ENCODE measurements at regions not wholly inside any gene's neighbourhood (a gene's known extent, or its start where the extent isn't known, plus 50 kb on each side); places are given as distances from the start of the nearest gene placed in this dataset.
"Not testable (repeated sequence)": the region's sequence is repeated elsewhere in the genome, so short reads cannot be mapped to it uniquely, and the experiment has no call there.

DNA sequence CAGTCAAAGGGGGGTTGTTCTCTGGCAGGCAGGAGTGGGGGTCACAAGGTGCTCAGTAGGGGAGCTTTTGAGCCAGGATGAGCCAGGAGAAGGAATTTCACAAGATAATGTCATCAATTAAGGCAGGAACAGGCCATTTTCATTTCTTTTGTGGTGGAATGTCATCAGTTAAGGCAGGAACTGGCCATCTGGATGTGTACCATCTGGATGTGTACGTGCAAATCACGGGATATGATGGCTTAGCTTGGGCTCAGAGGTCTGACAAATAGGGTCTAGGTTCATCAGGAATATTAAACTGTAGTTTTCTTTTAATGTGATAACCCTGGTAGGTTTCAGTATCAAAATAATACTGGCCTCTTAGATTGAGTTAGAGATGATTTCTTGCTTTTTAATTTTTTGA is 752.4 kb upstream of the ANO3 start:
- TF ChIP-seq, protein P1, sequence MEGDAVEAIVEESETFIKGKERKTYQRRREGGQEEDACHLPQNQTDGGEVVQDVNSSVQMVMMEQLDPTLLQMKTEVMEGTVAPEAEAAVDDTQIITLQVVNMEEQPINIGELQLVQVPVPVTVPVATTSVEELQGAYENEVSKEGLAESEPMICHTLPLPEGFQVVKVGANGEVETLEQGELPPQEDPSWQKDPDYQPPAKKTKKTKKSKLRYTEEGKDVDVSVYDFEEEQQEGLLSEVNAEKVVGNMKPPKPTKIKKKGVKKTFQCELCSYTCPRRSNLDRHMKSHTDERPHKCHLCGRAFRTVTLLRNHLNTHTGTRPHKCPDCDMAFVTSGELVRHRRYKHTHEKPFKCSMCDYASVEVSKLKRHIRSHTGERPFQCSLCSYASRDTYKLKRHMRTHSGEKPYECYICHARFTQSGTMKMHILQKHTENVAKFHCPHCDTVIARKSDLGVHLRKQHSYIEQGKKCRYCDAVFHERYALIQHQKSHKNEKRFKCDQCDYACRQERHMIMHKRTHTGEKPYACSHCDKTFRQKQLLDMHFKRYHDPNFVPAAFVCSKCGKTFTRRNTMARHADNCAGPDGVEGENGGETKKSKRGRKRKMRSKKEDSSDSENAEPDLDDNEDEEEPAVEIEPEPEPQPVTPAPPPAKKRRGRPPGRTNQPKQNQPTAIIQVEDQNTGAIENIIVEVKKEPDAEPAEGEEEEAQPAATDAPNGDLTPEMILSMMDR (IDR thresholded peaks at IDR 0.05; ENCODE audit: low read depth, low read length), result not testable (repeated sequence)
- TF ChIP-seq EZH2phosphoT487 (IDR thresholded peaks at IDR 0.05; ENCODE audit: low read depth), result not testable (repeated sequence)
